ENCODE measurements at regions not wholly inside any gene's neighbourhood (a gene's known extent, or its start where the extent isn't known, plus 50 kb on each side); places are given as distances from the start of the nearest gene placed in this dataset.

DNA sequence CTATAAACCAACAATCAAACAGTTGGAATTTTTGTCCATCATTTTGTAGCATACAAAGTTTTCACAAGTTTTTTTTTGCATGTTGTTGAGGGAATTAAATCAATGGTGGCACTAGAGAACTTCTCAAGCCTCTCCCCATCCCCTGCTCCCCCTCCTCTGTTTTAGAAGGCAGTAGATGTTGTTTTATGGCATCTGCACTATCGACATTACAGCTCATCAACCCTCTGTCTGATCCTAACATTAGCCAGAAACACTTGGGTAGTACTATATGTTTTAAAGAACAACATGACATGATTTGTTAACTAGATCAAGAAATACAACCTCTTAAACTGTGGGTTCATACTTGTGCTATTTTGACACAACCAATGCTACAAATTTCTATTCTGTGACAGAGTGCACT, 306.5 kb upstream of the NR5A2 start:
- no peak for FAIRE-seq

DNA sequence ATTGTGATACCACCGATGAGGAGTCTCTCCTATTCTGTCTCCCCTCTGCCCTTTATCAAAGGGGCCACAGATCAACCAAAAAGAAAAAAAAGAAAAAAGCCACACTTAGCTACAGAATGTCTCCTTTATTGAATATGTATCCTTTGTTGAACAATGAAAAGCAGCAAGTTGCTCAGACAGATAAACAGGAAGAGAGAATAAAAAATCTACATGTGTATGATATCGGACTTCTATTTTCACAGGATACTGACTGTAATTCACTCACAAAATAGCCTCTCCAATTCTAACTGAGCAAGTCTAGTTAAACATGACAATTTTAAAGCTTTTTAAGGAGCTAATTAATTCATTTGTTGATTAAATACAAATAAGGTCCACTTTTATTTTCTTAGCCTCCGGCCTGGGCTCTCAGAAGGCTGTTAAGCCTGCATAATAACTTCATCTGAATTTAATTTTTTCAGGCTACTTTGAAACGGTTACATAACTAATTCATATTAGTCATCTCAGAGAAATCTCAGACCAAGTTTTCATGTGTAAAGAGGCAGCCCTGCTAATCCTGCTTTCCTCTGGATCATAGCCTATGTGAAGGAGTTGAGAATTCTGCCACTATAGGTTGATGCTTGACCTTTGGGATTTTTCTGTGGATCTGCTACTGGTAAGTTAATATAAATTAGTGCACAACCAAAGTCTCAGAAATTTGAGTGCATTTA, 304.1 kb upstream of the NR5A2 start:
- FAIRE-seq = no peak

DNA sequence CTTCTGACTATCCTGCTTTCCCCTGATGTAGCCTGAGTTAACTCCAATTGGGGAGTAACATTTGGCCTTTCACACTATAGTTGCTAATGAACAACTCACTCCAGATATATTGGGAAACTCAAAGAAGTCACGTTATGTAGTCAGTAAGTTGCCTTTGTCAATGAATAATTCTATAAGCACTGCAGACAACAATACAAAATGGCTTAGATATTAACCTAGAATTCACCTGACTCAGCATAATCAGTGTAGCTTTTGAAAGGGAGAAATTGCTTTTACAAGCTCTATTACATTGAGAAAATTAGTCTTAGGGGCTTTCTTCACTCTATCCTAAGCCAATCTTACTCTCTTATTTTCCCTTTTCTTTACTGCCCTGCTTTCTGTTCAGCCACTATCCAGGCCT, 303.5 kb upstream of the NR5A2 start:
- FAIRE-seq = no peak

DNA sequence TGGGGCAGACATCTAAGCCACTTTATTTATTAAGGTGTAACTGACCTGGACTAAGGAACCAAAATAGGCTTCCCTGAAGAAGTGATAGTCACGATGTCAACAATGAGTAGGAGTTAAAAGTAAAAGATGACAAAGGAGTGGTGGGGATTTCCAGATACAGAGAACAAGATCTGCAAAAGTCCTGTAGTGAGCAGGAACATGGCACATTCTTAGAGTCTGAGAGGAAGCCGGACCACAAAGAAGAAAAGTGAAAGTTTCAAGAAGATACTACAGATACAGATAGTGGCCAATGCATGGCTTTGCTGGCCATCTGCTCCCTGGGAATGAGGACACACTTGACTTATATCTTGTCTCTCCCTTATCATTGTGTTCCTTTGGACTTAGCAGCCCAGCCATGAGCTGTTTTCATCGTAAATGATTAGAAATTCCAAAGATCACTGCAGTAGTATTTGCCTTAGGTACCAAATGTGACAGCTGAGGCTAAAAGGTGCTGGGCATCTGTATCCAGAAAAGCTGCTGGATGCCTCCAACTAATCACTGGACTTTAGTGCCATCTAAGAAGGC, 302.4 kb upstream of the NR5A2 start:
- no peak for FAIRE-seq

DNA sequence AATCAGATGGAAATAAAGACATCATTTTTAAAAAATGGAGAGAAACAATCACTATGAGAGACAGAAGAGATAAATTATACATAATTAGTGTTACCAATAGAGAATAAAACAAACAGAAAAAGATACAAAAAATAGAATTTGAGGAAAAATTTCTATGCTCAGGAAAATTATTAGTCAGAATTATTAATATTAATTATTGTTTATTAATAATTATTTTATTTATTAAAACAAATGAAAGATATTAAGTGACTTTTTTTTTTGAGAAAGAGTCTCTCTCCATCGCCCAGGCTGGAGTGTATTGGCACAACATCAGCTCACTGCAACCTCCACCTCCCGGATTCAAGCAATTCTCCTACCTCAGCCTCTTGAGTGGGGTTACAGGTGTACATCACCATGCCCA, 299.8 kb upstream of the NR5A2 start:
- FAIRE-seq = no peak

DNA sequence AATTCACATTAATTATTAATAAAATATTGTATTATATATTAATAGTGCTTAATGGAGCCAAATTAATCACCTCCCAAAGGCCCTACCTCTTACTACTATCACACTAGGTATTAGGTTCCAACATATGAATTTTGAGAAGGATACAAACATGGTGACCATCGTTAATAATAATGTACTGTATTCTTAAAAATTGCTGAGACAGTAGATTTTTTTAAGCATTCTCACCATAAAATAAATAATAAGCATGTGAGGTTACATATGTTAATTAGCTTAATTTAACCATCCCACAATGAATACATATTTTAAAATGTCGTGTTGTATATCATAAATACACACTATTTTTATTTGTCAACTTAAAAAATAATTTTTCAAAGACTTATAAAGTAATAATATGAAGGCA, 299.2 kb upstream of the NR5A2 start:
- no peak for FAIRE-seq

DNA sequence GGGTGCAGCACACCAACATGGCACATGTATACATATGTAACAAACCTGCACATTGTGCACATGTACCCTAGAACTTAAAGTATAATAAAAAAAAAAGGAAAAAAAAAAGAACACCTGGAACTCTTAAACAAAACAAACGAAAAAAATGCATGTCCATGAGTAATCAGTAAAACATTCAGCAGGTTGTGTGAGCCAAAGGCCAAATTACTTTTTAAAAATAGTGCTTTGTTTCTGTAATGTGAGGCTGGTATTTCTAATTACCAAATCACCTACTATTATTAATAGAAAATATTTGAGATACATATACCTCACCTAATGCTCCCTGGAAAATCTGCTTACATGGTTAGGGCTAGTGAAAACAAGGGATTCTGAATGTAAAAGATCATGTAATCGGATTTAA, 294.4 kb upstream of the NR5A2 start:
- no peak for FAIRE-seq

DNA sequence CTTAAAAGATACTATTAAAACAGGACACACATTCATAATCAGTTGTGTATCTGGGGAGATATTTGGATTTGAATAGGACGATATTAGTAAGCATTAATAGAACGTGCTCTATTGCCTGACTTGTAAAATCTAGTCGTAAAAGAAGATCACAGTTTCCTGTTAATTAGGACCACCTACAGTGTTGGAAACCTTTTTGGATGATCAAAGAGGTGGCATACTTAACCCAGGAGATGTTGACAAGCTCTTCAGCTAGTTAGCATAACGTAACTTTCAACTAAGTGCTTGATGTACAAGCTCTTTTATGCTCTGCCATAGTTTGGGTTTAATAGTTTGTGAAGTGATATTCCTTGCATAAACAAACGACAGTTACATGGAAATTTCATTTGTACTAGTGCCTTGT, 293.3 kb upstream of the NR5A2 start:
- FAIRE-seq = no peak

DNA sequence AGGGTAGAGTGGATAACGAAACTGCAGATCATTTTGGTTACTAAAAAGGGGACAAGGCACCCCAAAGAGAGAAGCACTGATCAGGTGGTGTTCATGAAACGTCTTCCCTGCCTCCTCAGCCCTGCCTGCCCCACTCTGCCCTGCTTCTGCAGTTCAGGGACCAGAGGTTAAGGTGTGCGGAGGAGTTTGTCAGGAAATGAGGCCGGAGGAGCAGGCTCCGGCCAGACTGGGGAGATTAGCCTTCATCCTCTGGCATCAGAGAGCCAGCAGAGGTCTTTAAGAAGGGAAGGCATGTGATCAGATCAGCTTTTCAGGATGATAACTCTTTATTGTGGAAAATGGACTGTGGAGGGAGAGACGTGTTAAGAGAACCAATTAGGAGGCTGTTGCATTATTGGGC, 291.9 kb upstream of the NR5A2 start:
- FAIRE-seq = no peak

DNA sequence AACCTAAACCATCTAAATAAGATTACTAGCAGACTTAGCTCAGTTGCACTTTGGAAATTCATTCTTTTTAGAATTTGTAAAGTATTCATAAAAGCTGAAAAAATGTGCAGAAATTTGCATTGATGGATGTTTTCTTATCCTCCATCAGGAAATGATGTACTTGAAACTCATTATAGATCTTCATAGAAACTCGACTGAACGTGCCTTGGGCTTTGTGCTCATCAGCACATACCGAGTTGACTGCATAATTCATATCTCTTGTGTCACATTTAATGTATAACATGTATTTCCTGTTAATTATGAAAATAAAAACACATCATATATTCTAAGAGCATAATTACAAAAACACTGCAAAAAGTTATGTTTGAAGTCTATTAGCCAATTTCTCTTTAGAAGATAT, 290.9 kb upstream of the NR5A2 start:
- peak; percentile 19 for FAIRE-seq

DNA sequence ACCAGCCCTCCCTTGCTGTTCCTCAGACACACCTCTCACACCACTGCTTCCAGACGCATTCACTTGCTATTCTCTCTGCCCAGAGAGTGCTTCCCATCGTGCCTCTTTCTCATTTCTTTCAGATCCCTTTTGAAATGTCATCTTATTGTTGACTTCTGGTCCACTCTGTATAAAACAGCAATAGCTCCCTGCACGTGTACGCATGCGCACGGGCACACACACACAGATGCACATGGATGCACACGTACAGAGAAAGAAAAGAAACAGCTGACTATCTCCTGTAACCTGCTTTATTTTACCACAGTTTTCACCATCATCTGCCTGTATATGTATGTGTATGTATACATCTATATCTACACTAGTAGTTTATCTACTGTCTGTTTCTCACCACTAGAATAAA, 285.9 kb upstream of the NR5A2 start:
- FAIRE-seq = no peak

DNA sequence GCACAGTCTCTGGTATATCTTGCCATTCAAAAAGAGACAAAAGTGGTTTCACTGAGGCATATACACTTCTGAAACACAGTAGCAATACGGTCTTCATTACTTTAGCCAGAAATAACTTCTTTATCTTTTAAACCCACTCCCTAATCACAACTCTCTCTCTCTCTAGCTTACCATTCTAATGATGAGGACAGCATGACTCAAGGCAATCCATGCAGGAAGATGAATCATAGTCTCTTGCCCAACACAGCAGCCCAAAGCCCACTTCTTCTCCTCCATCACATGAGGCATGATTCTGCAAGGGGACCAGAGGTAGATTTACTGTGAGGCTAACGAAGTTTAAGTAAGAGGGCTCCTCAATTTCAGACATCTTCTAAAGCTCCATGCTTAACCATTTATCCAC, 285.0 kb upstream of the NR5A2 start:
- no peak for FAIRE-seq

DNA sequence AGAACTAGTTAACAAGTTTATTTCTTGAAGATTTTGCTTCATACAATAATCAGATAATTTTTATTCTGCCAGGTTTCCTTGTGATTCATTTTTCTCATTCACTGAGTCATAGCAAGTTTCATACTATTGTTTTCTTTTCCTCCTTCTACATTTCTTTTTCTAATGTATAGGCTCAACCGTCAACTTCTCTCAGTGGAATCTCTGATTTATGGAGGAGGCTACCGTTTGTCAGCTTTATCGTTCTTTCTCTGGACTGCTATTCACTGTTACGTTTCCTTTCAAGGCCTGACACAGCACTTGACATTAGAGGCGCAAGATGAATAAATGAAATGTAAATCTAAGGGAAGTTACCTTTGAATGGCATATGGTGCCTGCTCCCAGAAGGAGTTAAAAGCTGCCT, 284.3 kb upstream of the NR5A2 start:
- FAIRE-seq = no peak

DNA sequence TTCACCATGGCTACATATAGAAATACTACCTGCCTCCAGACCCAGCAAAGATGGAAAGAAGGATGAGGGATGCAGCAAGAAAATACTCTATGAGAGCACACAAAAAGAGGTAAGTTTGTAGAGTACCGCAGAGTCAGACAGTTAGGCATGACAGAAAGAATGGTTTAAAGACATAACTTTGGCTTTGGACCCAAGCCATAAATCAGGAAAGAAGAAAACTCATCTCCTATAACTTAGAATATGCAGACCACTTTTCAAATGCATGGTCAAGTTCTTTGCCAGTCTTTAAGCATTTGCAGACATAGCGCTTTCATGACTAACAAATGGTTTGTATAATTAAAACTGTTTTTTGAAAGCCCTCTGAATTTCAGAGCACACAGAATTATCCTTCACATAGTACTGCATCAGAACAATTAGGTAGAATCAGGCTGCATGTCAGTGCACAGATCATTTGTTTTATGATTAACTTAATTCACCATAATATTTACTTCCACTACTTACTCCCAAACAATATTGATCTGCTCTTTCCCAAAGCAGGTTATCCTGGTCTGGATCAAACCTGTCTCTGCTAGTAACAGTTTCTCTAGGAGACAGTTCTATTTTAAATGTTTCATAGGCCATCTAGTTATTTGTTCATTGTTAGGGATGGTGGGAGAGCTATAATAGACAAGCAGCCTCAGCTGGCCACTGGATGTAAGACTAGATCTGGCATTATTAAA, 280.7 kb upstream of the NR5A2 start:
- FAIRE-seq = no peak

DNA sequence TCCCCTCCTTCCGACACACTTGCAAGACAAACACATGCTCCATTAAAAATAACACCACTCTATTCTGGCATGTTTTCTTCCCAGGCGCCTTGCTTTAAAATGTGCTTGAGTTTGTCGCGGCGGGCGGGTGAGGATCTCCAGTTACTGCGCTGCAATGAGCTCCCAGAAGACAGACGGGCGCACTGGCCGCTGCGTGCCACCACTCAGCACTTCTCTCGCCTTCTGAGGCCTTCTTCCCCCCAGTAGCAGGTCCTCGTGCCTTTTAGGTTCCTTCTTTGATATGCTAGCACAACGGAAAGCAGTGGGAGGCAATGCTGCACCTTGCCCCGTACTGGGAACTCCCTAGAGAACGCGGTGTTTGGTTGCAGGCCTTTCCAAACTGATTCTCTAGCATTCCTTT, 279.5 kb upstream of the NR5A2 start:
- FAIRE-seq = no peak

DNA sequence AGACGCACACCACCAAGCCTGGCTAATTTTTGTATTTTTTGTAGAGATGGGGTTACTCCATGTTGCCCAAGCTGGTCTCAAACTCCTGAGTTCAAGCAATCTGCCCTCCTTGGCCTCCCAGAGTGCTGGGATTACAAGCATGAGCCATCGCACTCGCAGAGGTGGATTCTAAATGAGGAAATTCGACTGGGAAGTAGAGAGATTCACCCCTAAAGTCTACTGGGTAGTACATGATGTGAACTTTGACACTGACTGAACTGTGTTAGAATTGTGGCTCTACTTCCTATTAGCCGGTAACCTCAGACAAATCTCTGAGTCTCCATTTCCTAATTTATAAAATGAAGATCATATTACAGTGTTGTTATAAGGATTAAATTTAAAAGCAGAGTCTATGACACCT, 276.0 kb upstream of the NR5A2 start:
- no peak for FAIRE-seq

DNA sequence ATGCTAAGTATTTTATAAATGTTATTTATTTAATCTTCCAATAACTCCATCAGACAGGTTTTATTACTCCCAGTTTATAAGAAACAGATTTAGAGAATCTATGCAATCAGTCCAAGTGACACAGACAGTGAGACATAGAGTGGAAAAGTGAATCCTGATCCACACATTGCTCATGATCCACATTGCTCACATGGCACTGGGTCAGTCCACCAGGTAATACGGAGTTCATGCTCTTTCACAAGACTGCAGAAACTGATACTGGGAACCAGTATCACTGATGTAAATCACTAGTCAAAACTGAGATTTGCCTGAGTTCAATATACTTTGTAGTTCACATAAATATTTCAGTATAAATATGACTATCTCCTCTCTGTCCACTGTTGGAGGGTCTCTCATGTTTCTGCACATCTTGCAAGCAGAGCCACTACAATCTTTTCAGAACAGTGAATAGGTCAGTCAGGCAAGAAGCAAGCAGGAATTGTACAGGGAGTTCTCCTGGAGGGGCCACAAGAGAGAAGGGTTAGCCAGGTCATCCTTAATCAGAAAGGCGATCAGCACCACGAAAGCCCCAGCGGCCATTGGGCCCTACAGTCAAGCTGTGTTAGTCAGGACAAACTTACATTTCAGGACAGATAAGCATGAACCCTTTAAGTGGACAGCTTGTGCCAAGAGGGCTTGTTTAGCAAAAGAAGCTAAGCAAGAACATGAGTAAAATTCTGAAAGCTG, 275.4 kb upstream of the NR5A2 start:
- no peak for FAIRE-seq

DNA sequence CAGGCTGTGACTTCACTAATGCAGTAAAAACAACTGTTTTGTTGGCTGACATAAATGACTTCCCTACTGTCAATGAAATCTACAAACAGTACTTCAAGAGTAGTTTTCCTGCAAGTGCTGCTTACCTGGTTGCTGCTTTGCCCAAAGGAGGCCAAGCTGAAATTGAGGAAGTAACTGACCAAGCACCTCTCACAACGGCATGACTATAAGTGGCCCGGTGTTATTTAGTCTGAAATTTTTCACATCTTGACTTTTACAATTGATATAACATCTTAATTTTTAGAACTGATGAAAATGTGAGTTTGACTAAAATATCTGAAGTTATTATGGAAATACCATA, 274.9 kb upstream of the NR5A2 start:
- no peak for FAIRE-seq

DNA sequence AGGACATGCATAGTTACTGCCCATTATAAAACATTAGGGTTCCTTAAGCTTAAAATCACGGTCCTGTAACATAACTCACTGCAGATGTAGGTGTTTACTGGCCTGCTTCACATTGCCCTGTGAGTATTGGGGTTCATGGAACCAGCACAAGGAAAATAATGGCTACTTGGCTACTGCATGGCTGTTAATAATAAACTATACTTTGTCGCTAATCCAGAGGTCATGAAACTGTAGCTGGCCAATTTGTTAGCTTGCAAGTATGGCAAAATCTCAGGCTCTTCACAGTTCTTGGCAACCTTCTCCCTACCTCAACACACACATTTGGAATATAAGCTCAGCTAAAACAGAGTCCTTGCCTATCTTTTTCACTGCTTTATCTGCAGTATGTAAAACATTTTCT, 274.0 kb upstream of the NR5A2 start:
- FAIRE-seq = no peak

DNA sequence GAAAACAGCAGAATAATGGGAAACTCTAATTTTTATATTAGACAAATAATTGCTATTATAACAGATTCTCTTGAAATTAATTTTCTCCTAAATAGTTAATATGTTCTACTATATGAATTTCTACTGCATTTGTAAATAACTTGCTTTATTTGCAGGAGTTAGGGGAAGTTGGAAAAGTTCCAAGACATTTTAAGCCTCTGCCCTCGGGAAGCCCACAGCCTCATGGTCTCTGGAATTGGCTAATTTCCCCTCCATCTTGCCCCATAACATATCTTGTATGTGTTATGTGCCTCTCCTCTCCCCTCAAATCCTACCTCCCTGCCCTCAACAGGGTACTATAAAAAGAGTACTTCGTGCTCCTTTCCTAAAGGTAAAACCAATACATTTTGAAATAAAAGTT, 271.4 kb upstream of the NR5A2 start:
- peak; percentile 9 for FAIRE-seq

DNA sequence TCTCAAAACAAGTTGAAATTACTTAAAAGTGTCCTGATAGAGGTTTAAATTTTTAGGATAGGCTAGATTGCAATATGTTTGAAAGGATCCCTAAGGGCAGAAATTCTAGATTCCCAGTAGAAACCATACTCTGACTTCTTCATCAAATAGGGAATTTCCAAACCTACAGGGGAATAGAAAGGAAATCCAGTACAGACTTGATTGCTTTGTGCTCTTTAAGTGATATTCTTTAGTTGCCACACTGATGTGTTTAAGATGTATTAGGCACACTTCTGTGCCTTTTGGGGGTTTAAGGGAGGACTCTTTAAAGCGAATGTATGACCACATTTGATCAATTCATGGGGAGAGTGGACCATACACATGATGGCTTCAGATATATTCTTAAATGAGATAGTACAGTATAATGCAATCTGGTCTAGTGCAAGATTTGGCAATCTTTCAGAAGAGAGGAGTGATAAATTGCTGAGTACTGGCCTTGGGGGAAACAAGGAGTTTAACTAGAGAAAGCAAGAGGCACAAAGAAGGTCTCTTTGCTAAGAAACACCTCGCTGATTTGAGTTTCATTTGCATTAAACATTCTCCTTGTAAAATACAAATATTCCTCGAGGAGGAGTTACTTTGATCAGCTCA, 268.8 kb upstream of the NR5A2 start:
- FAIRE-seq = no peak

DNA sequence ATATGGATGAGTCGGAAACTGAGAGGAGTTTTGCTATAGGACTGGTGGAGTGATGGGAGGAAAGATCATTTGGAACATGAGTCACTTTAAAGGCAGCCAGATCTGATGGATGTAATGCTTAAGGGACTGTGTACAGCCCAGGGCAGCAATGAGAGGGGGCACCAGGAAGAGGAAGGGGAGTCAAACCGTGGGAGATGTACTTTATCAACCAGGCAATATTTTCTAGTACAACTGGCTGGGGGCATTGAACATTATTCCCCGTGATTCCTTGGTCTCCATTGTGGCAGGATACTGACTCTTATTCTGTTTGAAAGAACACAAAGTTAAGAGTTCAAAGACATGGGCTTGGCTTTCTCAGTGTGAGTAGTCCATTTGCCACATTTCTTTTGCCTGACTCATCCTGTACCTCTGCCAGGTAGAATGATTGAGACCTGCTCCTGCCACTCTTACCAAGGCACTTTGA, 268.2 kb upstream of the NR5A2 start:
- FAIRE-seq = no peak

DNA sequence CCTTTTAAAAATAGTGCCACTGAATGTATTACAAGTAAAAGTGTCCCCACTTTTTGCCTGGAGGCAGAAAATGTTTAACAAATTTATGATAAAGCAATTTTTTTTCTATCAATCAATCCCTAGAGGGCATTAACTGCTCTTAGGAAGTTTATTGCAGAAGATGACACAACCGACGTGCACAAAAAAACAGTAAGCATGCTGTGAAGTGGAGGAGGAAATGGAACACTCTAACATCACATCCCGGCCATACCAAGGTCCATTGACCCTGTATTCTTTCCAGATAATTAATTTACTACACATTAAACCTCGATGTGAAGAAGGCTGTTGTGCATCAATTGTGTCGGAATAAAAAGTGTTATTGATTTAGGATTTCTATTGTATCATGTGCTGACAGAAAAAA, 264.9 kb upstream of the NR5A2 start:
- no peak for FAIRE-seq
